ENCODE measurements at regions not wholly inside any gene's neighbourhood (a gene's known extent, or its start where the extent isn't known, plus 50 kb on each side); places are given as distances from the start of the nearest gene placed in this dataset.

GRCh38 chr20:40262219-40262618, 426.8 kb downstream of the MAFB start:
- Mint-ChIP-seq H3K4me3 (no peak overlapping the region), H3K4me1 (ENCODE audit: low read depth in 2 of 2) (no peaks in the 10 kb centered on the region), H3K9me3 (no peaks in the 10 kb centered on the region), H3K36me3 (ENCODE audit: insufficient read depth) (no peaks in the 10 kb centered on the region), H3K27ac (no peak overlapping the region), H3K27me3 (peaks cover 0 to 10% of the 10 kb centered on the region in 2 donors)
- DNase-seq (no peak), ATAC-seq (replicated peaks) (no peak)

GRCh38 chr20:40258931-40259330, 430.1 kb downstream of the MAFB start:
- Mint-ChIP-seq H3K9me3 (no peaks in the 10 kb centered on the region), H3K27ac (no peak overlapping the region), H3K4me1 (ENCODE audit: low read depth in 2 of 2) (no peaks in the 10 kb centered on the region), H3K4me3 (no peak overlapping the region), H3K36me3 (ENCODE audit: insufficient read depth) (no peaks in the 10 kb centered on the region), H3K27me3 (peaks cover 0 to 10% of the 10 kb centered on the region in 2 donors)
- ATAC-seq (replicated peaks) (no peak), DNase-seq (no peak)

GRCh38 chr20:40257763-40258162, 431.3 kb downstream of the MAFB start:
- Mint-ChIP-seq H3K27me3 (peaks cover 0 to 4% of the 10 kb centered on the region in 2 donors), H3K4me3 (no peak overlapping the region), H3K36me3 (ENCODE audit: insufficient read depth) (no peaks in the 10 kb centered on the region), H3K4me1 (ENCODE audit: low read depth in 2 of 2) (no peaks in the 10 kb centered on the region), H3K27ac (no peak overlapping the region), H3K9me3 (no peaks in the 10 kb centered on the region)
- ATAC-seq (replicated peaks) (no peak), DNase-seq (no peak)

GRCh38 chr20:40255365-40255764, 433.7 kb downstream of the MAFB start:
- Mint-ChIP-seq H3K27ac (no peak overlapping the region), H3K9me3 (no peaks in the 10 kb centered on the region), H3K27me3 (peaks cover 0 to 8% of the 10 kb centered on the region in 2 donors), H3K4me3 (no peak overlapping the region), H3K4me1 (ENCODE audit: low read depth in 2 of 2) (no peaks in the 10 kb centered on the region), H3K36me3 (ENCODE audit: insufficient read depth) (no peaks in the 10 kb centered on the region)
- DNase-seq (no peak), ATAC-seq (replicated peaks) (no peak)

- ATAC-seq (replicated peaks) (no peak), DNase-seq (no peak)
- no peak overlapping the region for H3K4me3 Mint-ChIP-seq
- no peaks in the 10 kb centered on the region for H3K9me3 Mint-ChIP-seq
- H3K36me3 Mint-ChIP-seq (ENCODE audit: insufficient read depth): no peaks in the 10 kb centered on the region
- H3K27me3 Mint-ChIP-seq: peaks cover 0 to 8% of the 10 kb centered on the region in 2 donors
- H3K27ac Mint-ChIP-seq: no peak overlapping the region
- H3K4me1 Mint-ChIP-seq (ENCODE audit: low read depth in 2 of 2): no peaks in the 10 kb centered on the region
Observed at GRCh38 chr20:40254023-40254772, 434.8 kb downstream of the MAFB start.

- Mint-ChIP-seq H3K9me3 (no peaks in the 10 kb centered on the region), H3K36me3 (ENCODE audit: insufficient read depth) (no peaks in the 10 kb centered on the region), H3K27ac (no peak overlapping the region), H3K4me3 (no peak overlapping the region), H3K27me3 (peaks cover 0 to 8% of the 10 kb centered on the region in 2 donors), H3K4me1 (ENCODE audit: low read depth in 2 of 2) (no peaks in the 10 kb centered on the region)
- no peak for DNase-seq
- no peak for ATAC-seq (replicated peaks)
Observed at GRCh38 chr20:40251284-40251932, 437.6 kb downstream of the MAFB start.

- H3K27me3 Mint-ChIP-seq: peaks cover 0 to 8% of the 10 kb centered on the region in 2 donors
- DNase-seq (no peak), ATAC-seq (replicated peaks) (no peak)
- H3K9me3 Mint-ChIP-seq: no peaks in the 10 kb centered on the region
- H3K36me3 Mint-ChIP-seq (ENCODE audit: insufficient read depth): no peaks in the 10 kb centered on the region
- no peak overlapping the region for H3K27ac Mint-ChIP-seq
- H3K4me1 Mint-ChIP-seq (ENCODE audit: low read depth in 2 of 2): no peaks in the 10 kb centered on the region
- no peak overlapping the region for H3K4me3 Mint-ChIP-seq
Observed at GRCh38 chr20:40249805-40250204, 439.2 kb downstream of the MAFB start.

- Mint-ChIP-seq H3K9me3 (peaks cover 0 to 4% of the 10 kb centered on the region in 2 donors), H3K27me3 (peaks cover 0 to 15% of the 10 kb centered on the region in 2 donors), H3K36me3 (ENCODE audit: insufficient read depth) (no peaks in the 10 kb centered on the region), H3K27ac (no peak overlapping the region), H3K4me3 (no peak overlapping the region), H3K4me1 (ENCODE audit: low read depth in 2 of 2) (no peaks in the 10 kb centered on the region)
- ATAC-seq (replicated peaks): no peak
- DNase-seq: no peak
Observed at GRCh38 chr20:40245829-40246228, 443.2 kb downstream of the MAFB start.

- no peak for ATAC-seq (replicated peaks)
- no peak overlapping the region for H3K4me3 Mint-ChIP-seq
- H3K36me3 Mint-ChIP-seq (ENCODE audit: insufficient read depth): no peaks in the 10 kb centered on the region
- H3K27me3 Mint-ChIP-seq: peaks cover 0 to 12% of the 10 kb centered on the region in 2 donors
- H3K27ac Mint-ChIP-seq: no peak overlapping the region
- no peak for DNase-seq
- H3K9me3 Mint-ChIP-seq: peaks cover 0 to 4% of the 10 kb centered on the region in 2 donors
- H3K4me1 Mint-ChIP-seq (ENCODE audit: low read depth in 2 of 2): no peaks in the 10 kb centered on the region
Observed at GRCh38 chr20:40244286-40244685, 444.8 kb downstream of the MAFB start.

- ATAC-seq (replicated peaks) (no peak), DNase-seq (no peak)
- Mint-ChIP-seq H3K36me3 (ENCODE audit: insufficient read depth) (no peaks in the 10 kb centered on the region), H3K4me1 (ENCODE audit: low read depth in 2 of 2) (no peaks in the 10 kb centered on the region), H3K27ac (no peak overlapping the region), H3K4me3 (no peak overlapping the region), H3K9me3 (peaks cover 0 to 4% of the 10 kb centered on the region in 2 donors), H3K27me3 (peaks cover 0 to 12% of the 10 kb centered on the region in 2 donors)
Observed at GRCh38 chr20:40241596-40242343, 447.3 kb downstream of the MAFB start.

- H3K36me3 Mint-ChIP-seq (ENCODE audit: insufficient read depth): no peaks in the 10 kb centered on the region
- no peaks in the 10 kb centered on the region for H3K4me1 Mint-ChIP-seq (ENCODE audit: low read depth in 2 of 2)
- peaks cover 0 to 4% of the 10 kb centered on the region in 2 donors for H3K9me3 Mint-ChIP-seq
- peaks cover 0 to 10% of the 10 kb centered on the region in 2 donors for H3K27me3 Mint-ChIP-seq
- ATAC-seq (replicated peaks) (no peak), DNase-seq (no peak)
- H3K4me3 Mint-ChIP-seq: no peak overlapping the region
- no peak overlapping the region for H3K27ac Mint-ChIP-seq
Observed at GRCh38 chr20:40238511-40238910, 450.5 kb downstream of the MAFB start.

- H3K27me3 Mint-ChIP-seq: no peaks in the 10 kb centered on the region
- no peak overlapping the region for H3K27ac Mint-ChIP-seq
- H3K4me1 Mint-ChIP-seq (ENCODE audit: low read depth in 2 of 2): no peaks in the 10 kb centered on the region
- H3K36me3 Mint-ChIP-seq (ENCODE audit: insufficient read depth): no peaks in the 10 kb centered on the region
- peaks cover 0 to 2% of the 10 kb centered on the region in 2 donors for H3K9me3 Mint-ChIP-seq
- H3K4me3 Mint-ChIP-seq: no peak overlapping the region
- ATAC-seq (replicated peaks): no peak
- no peak for DNase-seq
Observed at GRCh38 chr20:40234593-40234992, 454.4 kb downstream of the MAFB start.

- DNase-seq (no peak), ATAC-seq (replicated peaks) (no peak)
- Mint-ChIP-seq H3K9me3 (peaks cover 0 to 2% of the 10 kb centered on the region in 2 donors), H3K27me3 (peaks cover 0 to 4% of the 10 kb centered on the region in 2 donors), H3K36me3 (ENCODE audit: insufficient read depth) (no peaks in the 10 kb centered on the region), H3K27ac (no peak overlapping the region), H3K4me3 (no peak overlapping the region), H3K4me1 (ENCODE audit: low read depth in 2 of 2) (no peaks in the 10 kb centered on the region)
Observed at GRCh38 chr20:40233406-40233805, 455.6 kb downstream of the MAFB start.
